ENCODE measurements at regions not wholly inside any gene's neighbourhood (a gene's known extent, or its start where the extent isn't known, plus 50 kb on each side); places are given as distances from the start of the nearest gene placed in this dataset.

DNA sequence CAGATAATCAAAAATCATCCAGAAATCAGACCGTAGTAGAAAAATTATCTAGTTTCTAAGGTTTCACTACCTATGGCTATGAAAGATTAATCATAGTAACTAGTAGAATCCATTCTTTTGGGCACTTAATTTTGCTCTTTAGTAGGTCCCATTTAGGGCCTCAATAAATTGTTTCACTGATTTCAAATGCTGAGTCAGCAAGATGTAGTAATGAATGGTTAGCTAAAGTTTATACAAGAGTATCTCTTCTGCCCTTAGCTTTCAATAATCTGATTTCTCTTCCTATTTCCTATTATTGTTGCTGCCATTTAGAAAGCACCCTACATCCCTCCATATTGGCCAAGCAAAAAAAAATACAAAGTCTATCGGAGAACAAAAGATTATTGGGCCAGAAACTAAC is 283.2 kb upstream of the PCDH10 start:
- TF ChIP-seq, protein P1, sequence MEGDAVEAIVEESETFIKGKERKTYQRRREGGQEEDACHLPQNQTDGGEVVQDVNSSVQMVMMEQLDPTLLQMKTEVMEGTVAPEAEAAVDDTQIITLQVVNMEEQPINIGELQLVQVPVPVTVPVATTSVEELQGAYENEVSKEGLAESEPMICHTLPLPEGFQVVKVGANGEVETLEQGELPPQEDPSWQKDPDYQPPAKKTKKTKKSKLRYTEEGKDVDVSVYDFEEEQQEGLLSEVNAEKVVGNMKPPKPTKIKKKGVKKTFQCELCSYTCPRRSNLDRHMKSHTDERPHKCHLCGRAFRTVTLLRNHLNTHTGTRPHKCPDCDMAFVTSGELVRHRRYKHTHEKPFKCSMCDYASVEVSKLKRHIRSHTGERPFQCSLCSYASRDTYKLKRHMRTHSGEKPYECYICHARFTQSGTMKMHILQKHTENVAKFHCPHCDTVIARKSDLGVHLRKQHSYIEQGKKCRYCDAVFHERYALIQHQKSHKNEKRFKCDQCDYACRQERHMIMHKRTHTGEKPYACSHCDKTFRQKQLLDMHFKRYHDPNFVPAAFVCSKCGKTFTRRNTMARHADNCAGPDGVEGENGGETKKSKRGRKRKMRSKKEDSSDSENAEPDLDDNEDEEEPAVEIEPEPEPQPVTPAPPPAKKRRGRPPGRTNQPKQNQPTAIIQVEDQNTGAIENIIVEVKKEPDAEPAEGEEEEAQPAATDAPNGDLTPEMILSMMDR (conservative IDR thresholded peaks at IDR 0.05 in 1 of 2, IDR thresholded peaks at IDR 0.05 in 1 of 2; ENCODE audit: extremely low read depth in 1 of 2, insufficient read depth in 1 of 2, low read depth in 1 of 2, low read length in 2 of 2), result no peak
- no peak for TF ChIP-seq EZH2 (IDR thresholded peaks at IDR 0.05; ENCODE audit: borderline replicate concordance, low read length)
